Heart left ventricle (tissue), 13 donors: ENCODE measurements at regions not wholly inside any gene's neighbourhood (a gene's known extent, or its start where the extent isn't known, plus 50 kb on each side); places are given as distances from the start of the nearest gene placed in this dataset.

ENCODE experiments used
- POLR2A ChIP-seq, 2 donors: fragments of 450-650 bp; IDR thresholded peaks; one replicate each; pipeline ENCODE4 v1.6.1; 2017; ENCODE audit warnings: antibody characterized with exemption in 2 of 2, mild to moderate bottlenecking in 2 of 2, moderate library complexity in 2 of 2
- TF ChIP-seq, protein P1 (sequence below), 12 donors: fragments of 200-600 bp; sonication (generic) in 4 of 12; IDR thresholded peaks; one replicate each; pipeline versions ENCODE4 v1.5.0 to v1.8.0; 2018 to 2022; ENCODE audit warnings: antibody characterized with exemption in 12 of 12, mild to moderate bottlenecking in 5 of 12
- donor health status: ischemic (EF 13 %, LVEDD 7.1; RV severe dilation, severe dysfunction).
- donor health status: DM: no; HTN: yes; CAD: no.
- donor health status: DM: no; HTN: no; CAD: no.
- donor health status: ischemic (EF 25% LVEDD 6.9; RV normal size, moderate dysfunction).
- donor health status: ischemic (EF 25% LVEDD 5.7; RV mildly dilated, moderate dysfunction).
- donor health status: ischemic (EF 35%, LVEDD 5.7; RV mildly dilated, moderate dysfunction).
- donor health status: nonischemic (EF 11% LVEDD 7.7; RV severe dilation, severe dysfunction).
- donor health status: DM: yes; HTN: yes; CAD: no.
- donor health status: PGD.
- donor health status: ischemic (EF 29% LVEDD 5.4; RV normal size, mild dysfunction).
- donor health status: nonischemic (EF 23%, LVEDD 6.1; RV moderate dilation, normal function).

DNA sequence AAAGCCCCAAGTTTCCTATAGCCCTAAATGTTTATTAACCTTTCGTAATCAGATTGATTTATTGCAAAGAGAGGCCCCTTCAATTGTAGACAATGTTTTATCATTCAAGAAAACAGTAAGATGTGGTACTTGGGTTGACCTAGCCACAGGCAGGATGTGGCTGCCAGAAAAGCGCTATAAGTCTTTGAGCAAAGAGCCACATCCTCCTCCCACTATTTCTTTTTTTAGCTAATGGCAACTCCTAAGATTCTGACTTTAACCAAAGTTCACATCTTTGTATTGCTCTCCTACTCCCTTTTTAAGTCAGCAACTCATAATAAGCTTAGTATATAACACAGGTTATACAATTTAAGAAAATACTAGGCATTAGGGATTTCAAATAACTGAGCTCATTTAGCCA, 70.7 kb upstream of the PPP3CA start:
- TF ChIP-seq, protein P1, sequence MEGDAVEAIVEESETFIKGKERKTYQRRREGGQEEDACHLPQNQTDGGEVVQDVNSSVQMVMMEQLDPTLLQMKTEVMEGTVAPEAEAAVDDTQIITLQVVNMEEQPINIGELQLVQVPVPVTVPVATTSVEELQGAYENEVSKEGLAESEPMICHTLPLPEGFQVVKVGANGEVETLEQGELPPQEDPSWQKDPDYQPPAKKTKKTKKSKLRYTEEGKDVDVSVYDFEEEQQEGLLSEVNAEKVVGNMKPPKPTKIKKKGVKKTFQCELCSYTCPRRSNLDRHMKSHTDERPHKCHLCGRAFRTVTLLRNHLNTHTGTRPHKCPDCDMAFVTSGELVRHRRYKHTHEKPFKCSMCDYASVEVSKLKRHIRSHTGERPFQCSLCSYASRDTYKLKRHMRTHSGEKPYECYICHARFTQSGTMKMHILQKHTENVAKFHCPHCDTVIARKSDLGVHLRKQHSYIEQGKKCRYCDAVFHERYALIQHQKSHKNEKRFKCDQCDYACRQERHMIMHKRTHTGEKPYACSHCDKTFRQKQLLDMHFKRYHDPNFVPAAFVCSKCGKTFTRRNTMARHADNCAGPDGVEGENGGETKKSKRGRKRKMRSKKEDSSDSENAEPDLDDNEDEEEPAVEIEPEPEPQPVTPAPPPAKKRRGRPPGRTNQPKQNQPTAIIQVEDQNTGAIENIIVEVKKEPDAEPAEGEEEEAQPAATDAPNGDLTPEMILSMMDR (IDR thresholded peaks at IDR 0.05), result no peak
- no peak for TF ChIP-seq POLR2A (IDR thresholded peaks at IDR 0.05)
